GM21367 (cell line): ENCODE measurements at regions not wholly inside any gene's neighbourhood (a gene's known extent, or its start where the extent isn't known, plus 50 kb on each side); places are given as distances from the start of the nearest gene placed in this dataset.

Experiments
- ATAC-seq: cut with Tn5 transposase; IDR thresholded peaks from one replicate; pipeline ENCODE4 v1.9.1; 2021; ENCODE audit not compliant: unreplicated experiment

DNA sequence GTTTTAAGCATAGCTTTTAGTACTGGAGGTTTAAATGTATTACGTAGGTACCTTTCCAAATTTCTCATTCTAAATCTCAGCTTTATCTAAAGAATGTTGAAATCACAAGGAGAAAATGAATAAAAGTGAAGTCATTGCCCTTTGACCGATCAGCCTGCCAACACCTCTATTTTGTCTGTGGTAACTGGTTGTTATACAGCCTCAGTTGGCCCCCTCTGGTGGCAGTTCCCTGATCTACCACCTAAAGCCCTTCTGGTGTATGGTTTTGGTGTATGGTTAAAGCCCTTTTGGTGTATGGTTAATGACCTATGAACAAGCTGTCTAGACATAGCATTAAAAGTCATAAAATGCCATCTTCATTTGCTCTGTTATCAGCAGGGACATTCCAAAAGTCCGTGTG is 378.2 kb upstream of the AZI2 start:
- peak; percentile 68 for ATAC-seq

- ATAC-seq: no peak
Observed at GRCh38 chr3:28727307-28727706, 378.7 kb upstream of the AZI2 start.

GRCh38 chr3:28738425-28738824 is 389.8 kb upstream of the AZI2 start:
- no peak for ATAC-seq

GRCh38 chr3:28739647-28740046 is 391.0 kb upstream of the AZI2 start:
- no peak for ATAC-seq

DNA sequence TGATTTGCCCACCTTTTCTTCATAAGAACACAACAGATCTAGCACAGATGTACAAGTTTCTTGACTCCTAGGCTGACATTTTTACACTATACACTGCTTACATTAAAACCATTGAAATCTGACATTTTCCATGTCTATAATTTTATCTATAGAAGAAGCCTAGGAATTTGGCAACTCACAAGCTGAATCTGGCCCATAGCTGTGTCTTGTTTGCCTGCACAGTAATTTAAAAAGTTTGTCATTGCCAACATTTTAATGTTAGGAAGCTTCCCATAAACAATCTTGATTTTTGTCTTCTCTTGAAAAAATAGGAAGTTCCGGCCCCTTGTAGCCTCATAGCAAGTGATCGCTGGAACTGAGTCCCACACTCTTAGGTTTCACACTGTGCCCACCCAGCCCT is 394.6 kb upstream of the AZI2 start:
- ATAC-seq: no peak

DNA sequence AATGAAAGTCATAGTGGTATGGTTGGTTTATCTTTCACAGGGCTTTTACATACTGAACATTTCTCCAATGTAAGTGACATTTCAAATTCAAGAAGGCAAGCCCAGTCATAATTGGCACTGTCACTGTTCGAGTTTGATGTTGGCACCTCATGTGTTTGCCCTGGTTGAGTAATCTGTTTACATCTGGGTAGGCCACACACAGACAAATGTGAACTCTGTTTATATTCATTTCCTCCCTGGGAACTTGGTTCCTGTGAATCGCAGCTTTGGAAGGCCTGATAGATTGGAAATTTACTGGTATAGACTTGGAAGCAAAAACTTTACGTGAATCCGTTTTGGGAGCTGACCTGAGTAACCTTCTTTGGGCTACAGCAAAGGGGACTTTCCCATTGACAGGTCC is 395.2 kb upstream of the AZI2 start:
- ATAC-seq: no peak

- ATAC-seq: no peak
Observed at GRCh38 chr3:28745436-28745835, 396.8 kb upstream of the AZI2 start.

- ATAC-seq: no peak
Observed at GRCh38 chr3:28745916-28746617, 397.4 kb upstream of the AZI2 start.

DNA sequence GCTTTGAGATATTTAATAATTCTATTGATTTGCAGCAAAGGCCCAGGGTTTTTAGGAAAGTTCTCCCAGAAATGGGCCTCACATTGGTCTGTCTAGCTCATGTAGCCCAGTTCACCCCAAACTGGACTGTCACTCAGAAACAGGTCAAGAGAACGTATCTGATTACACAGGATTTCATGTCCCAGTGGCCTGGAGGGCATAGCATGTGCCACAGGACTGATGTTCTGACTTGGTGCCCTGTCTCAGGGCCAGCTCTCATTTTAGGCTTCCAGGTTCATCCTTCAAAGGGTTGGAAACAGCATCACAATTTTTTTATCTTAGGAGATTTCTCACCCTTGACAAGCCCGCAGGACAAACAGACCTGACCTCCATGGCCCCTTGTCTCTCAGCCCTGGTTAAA is 398.4 kb upstream of the AZI2 start:
- no peak for ATAC-seq

- ATAC-seq: no peak
Observed at GRCh38 chr3:28751864-28752263, 403.2 kb upstream of the AZI2 start.

DNA sequence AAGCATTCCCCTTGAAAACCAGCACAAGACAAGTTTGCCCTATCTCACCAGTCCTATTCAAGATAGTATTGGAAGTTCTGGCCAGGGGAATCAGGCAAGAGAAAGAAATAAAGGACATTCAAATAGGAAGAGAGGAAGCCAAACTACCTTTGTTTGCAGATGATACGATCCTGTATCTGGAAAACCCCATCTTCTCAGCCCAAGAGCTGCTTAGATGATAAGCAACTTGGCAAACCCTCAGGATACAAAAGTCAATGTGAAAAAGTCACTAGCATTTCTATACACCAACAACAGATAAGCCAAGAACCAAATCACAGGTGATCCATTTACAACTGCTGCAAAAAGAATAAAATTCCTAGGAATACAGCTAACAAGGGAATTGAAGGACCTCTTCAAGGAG is 403.7 kb upstream of the AZI2 start:
- ATAC-seq: no peak

DNA sequence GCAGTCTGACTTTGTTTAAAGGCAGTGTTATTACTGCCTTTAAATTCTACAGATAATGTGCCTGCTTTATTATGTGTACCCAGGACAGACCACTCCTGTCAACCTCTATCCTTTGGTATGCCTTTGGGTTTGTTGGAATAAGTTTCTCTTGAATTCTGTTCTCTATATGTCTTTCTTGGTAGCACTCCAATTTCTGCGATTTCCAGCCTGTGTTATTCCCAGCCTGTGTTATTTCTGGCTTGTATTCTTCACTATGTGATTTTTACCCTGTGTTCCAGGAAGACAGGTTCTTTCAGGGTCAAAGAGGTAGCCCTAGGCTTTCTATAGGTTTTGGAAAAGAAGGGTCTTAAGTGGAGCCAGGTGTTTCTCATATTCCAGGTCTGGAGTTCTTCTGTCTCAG is 407.4 kb upstream of the AZI2 start:
- ATAC-seq: no peak

- ATAC-seq: no peak
Observed at GRCh38 chr3:28758115-28758514, 409.5 kb upstream of the AZI2 start.

DNA sequence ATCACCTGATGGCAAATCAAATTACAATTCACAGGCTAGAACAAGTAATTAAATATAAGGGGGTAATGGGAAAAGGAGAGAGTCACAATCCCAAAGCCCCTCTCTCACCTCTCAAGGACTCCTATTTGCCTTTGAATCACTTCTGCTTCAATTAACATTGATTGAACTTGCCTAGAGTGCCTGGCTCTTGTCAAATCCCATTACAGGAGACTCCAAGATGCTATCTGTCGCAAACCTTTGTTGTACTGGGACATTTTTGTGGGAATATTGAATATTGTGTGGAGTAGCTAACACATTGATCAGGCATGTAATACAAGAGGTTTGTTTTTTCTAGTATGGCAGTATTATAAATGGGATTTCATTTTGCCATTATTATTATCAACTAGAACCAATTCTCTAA is 412.8 kb upstream of the AZI2 start:
- ATAC-seq: no peak

DNA sequence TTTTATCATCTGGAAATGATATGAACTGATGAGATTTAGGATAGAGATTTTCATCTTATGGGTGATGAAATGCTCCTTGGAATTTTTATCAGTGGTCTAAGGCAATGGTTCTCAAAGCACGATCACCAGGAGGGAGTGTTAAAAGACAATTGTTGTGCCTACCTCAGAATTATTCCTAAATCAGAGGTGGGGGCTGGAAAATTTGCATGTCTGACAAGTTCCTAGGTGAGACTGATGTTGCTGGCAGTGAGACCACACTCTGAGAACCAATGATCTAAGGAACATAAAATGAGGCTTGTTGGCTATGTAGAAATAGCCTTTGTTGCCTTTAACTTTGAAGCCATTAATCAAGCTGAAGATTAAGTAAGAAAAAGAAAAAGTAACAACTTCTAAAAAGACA is 416.6 kb upstream of the AZI2 start:
- no peak for ATAC-seq

DNA sequence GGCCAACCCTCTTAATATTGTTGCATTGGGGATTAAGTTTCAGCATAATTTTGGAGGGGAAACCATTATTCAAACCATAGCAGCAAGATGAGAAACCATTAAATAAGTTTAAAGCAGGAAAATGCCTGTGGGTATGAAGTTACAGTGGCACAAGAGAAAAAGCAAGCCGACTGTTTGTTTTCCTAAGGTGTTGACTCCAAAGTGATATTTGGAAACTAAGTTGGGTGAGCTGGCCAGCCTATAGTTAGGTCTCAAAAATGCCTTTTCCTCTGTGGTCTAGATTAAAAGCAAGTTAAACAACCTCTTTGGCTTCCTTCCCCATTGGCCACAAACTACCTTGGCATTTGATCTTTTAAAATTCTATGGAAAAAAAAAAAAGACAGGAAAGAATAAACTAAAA is 419.8 kb upstream of the AZI2 start:
- ATAC-seq: no peak

DNA sequence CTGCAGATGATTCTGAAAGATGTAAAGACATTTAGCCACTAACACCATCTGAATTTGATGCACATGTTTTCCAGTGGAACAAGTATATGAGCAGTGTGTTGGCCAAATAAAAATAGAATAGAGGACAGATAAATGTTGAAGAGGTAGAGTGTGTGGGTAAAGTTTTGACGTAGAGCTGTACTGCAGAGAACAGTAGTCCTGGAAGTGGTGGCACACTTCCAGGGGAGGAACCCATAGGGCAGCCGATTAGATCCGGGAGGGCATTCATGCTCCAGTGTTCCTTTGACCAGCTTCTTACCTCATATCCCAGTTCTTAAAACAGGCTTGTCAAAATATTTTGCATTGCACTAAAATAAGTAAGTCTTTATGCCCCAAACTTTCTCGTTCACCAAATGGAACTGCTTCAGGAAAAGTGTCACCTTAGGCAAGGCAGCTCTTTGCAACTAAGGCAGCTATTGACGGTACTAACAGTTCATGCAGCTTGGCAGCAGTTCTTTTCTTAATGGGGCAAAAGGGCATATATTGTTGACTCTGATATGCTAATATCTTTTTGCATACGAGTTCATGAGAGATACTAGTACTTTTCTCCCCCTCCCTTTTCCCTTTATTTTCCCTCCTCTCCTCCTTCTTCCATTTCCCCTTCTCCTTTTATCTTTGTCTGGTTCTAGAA is 429.3 kb upstream of the AZI2 start:
- ATAC-seq: no peak

- ATAC-seq: no peak
Observed at GRCh38 chr3:28780480-28780879, 431.9 kb upstream of the AZI2 start.

GRCh38 chr3:28781053-28781452 is 432.4 kb upstream of the AZI2 start:
- no peak for ATAC-seq

DNA sequence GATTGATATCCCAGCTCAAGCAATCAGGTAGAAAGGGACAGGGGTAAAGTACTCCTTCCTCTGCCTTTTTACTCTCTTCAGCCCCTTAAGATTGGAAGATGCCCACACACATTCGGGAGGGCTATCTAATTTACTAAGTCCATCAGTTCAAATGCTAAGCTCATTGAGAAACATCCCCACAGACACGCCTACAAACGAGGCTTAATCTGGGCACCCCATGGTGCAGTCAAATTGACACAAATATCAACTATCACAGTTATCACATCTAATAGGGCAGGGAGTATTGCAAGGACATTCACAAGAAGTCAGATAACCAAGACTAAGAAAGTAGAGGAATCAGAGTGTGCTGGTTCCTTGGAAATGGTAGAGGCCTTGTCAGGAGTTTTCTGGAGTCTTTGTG is 437.8 kb upstream of the AZI2 start:
- no peak for ATAC-seq

DNA sequence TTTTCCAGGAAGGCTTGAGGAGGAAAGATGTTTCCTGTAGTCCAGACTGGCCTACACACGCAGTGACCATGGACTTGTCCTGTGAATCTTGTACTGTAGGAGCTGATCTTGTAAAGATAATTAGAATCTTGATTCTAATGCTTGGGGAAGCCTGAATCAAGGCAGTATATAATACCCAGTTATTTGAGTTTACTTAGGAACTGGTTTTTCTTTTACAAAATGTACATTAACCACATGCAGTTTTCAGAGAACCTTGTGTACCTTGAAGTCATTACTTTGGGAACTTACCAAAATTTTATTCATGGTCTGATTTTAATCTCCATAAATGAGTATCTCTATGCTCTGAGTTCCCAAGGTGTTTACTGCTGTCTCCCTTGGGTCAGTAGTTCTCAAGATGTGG is 439.9 kb upstream of the AZI2 start:
- ATAC-seq: no peak

DNA sequence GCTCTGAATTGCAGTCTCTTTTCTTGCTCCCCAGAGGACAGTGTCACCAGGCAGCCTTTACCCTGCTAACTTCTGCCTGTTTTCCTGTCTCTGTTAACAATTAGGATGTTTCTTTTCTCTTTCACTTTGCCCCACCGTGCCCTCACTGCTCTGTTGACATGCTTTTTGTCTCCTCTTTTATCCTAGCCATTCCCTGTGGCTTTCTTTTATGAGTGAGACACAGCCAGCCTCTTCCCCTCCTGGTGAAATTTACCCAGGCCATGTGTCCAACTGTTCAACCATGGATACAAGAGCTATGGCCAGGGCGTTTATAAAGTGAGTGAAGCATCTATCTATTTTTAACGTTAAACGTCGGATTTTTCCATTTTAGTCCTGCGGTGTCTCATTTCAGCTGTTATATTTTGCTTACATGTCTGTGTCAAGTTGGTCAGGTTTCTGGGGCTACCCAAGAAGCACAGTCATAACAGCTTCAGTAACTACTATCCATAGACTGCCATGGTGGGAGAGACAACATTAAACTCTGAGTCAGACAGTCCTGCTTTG is 443.2 kb upstream of the AZI2 start:
- no peak for ATAC-seq

GRCh38 chr3:28792604-28793003 is 444.0 kb upstream of the AZI2 start:
- ATAC-seq: no peak
